ENCODE measurements at regions not wholly inside any gene's neighbourhood (a gene's known extent, or its start where the extent isn't known, plus 50 kb on each side); places are given as distances from the start of the nearest gene placed in this dataset.

GRCh38 chr3:68408626-68409025 is 523.7 kb downstream of the TAFA4 start:
- TF ChIP-seq CTCF (IDR thresholded peaks at IDR 0.05; ENCODE audit: low read length) (no peak), EZH2 (IDR thresholded peaks at IDR 0.05; ENCODE audit: borderline replicate concordance, low read length) (no peak)

All from OCI-LY1 (cell line).